Astrocyte (in vitro differentiated cells and primary cell): ENCODE measurements at regions not wholly inside any gene's neighbourhood (a gene's known extent, or its start where the extent isn't known, plus 50 kb on each side); places are given as distances from the start of the nearest gene placed in this dataset.

Experiments
- DNase-seq: peaks from one replicate; pipeline ENCODE4 v3.0.0-alpha.2; 2010; ENCODE audit warnings: low read depth
- FAIRE-seq: peaks from 2 replicates; lab custom pipeline; 2011; peaks lifted over from hg19 to GRCh38; lab: Jason Lieb, UNC
- H2AFZ ChIP-seq: 2 replicates; pipeline ENCODE4 v1.6.0; 2012; ENCODE audit warnings: low read depth, low read length, inconsistent platforms
- H3K27ac ChIP-seq: 2 replicates; pipeline ENCODE4 v1.5.1; 2011; ENCODE audit warnings: low read depth, low read length, inconsistent platforms
- H3K27me3 ChIP-seq: 2 replicates; pipeline ENCODE4 v1.6.0; 2011; ENCODE audit warnings: low read length, inconsistent platforms; ENCODE audit not compliant: insufficient read depth
- H3K36me3 ChIP-seq: 2 replicates; pipeline ENCODE4 v1.5.1; 2011; ENCODE audit warnings: low read length, inconsistent platforms; ENCODE audit not compliant: insufficient read depth
- H3K4me1 ChIP-seq: 2 replicates; pipeline ENCODE4 v1.5.1; 2011; ENCODE audit warnings: low read length, inconsistent platforms; ENCODE audit not compliant: insufficient read depth
- H3K4me2 ChIP-seq: 2 replicates; pipeline ENCODE4 v1.6.0; 2012; ENCODE audit warnings: low read length, inconsistent platforms
- H3K4me3 ChIP-seq: 2 replicates; pipeline ENCODE4 v1.5.1; 2011; ENCODE audit warnings: low read depth, mild to moderate bottlenecking, low read length, inconsistent platforms; ENCODE audit not compliant: insufficient read depth
- H3K79me2 ChIP-seq: 2 replicates; pipeline ENCODE4 v1.6.0; 2012; ENCODE audit warnings: mild to moderate bottlenecking, low read length, inconsistent platforms; ENCODE audit not compliant: insufficient read depth
- H3K9ac ChIP-seq: 2 replicates; pipeline ENCODE4 v1.6.0; 2012; ENCODE audit warnings: mild to moderate bottlenecking, low read length, inconsistent platforms
- H3K9me3 ChIP-seq: 2 replicates; pipeline ENCODE4 v1.5.1; 2012; ENCODE audit warnings: low read depth, mild to moderate bottlenecking, low read length, inconsistent platforms; ENCODE audit not compliant: insufficient read depth
- H4K20me1 ChIP-seq: 2 replicates; pipeline ENCODE4 v1.6.0; 2012; ENCODE audit warnings: low read length, inconsistent platforms; ENCODE audit not compliant: insufficient read depth
- H3K27ac Mint-ChIP-seq: one replicate; pipeline ENCODE4 v1.8.0; 2021; ENCODE audit warnings: mild to moderate bottlenecking, mixed read lengths; ENCODE audit not compliant: unreplicated experiment
- H3K27me3 Mint-ChIP-seq: one replicate; pipeline ENCODE4 v1.8.0; 2021; ENCODE audit warnings: low read depth, mixed read lengths; ENCODE audit not compliant: unreplicated experiment
- H3K36me3 Mint-ChIP-seq: one replicate; pipeline ENCODE4 v1.8.0; 2021; ENCODE audit warnings: low read depth, mixed read lengths; ENCODE audit not compliant: unreplicated experiment
- H3K4me1 Mint-ChIP-seq: one replicate; pipeline ENCODE4 v1.8.0; 2021; ENCODE audit warnings: low read depth, mixed read lengths; ENCODE audit not compliant: unreplicated experiment
- H3K4me3 Mint-ChIP-seq: one replicate; pipeline ENCODE4 v1.8.0; 2021; ENCODE audit warnings: mild to moderate bottlenecking, moderate library complexity, mixed read lengths; ENCODE audit not compliant: unreplicated experiment
- H3K9me3 Mint-ChIP-seq: one replicate; pipeline ENCODE4 v1.8.0; 2021; ENCODE audit warnings: mild to moderate bottlenecking, mixed read lengths; ENCODE audit not compliant: unreplicated experiment
- EZH2 ChIP-seq: IDR thresholded peaks from 2 replicates; pipeline ENCODE4 v1.6.1; 2012; ENCODE audit warnings: mild to moderate bottlenecking, low read length, inconsistent platforms; ENCODE audit not compliant: insufficient read depth
- TF ChIP-seq, protein P1 (sequence below): IDR thresholded peaks from 2 replicates; pipeline ENCODE4 v1.5.1; 2011; ENCODE audit warnings: low read depth, mild to moderate bottlenecking, inconsistent platforms, low read length, moderate library complexity; ENCODE audit not compliant: insufficient read depth

DNA sequence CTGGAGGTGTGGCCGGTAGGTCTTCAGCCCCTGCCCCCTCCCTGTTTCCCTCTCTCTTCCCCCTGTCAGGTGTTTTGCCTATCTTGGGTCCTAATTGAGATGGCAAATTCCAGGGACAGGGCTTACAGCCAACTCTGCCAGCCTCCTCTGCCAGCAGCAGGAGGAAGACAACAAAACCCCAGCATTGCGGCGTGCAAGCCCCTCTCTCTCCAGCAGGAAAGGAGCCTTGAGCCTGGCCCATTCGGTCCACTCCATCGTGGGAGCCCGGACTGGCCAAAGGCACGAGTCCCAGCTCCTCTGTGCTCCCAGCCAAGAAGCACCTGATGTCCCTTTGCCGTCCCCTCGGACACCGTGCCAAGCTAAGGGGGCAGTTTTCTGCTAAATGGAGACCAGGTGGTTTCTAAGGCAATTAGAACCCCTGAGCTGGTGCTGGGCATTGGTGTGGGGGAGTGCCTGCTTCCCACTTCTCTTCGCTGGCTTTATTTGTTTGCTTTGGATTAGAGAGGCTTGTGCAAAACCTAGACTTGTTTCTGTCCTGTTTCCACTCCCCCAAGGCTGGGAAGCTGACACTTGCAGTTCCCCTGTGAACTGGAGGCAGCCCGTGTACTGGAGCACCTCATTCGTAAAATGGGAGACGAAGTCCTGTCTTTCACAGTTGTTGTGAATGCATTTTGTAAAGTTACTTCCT lies 57.1 kb upstream of the LHX5 start:
- H3K27ac Mint-ChIP-seq, result no peak overlapping the region
- no peak for FAIRE-seq

DNA sequence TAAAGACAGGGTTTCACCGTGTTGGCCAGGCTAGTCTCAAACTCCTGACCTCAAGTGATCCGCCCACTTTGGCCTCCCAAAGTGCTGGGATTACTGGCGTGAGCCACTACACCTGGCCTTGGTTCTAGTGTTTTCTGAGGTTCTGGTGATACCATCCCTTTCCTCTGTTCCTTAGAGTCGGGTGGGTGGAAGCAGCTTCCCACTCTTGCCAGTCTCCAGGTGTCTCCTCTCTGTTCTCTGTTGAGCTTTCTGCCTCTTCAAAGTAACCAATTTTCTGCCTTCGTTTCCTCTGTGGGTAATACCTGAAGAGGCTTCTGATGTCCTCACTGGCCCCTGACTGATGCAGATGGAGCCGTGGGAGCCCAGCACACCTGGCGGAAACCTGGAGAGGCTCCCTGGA lies 53.4 kb upstream of the LHX5 start:
- Histone ChIP-seq H3K27ac (no peak overlapping the region), H3K4me1 (no peaks in the 10 kb centered on the region), H3K4me2 (no peak overlapping the region), H3K9ac (no peak overlapping the region), H3K4me3 (no peak overlapping the region), H3K27me3 (peaks cover 4% of the 10 kb centered on the region), H3K9me3 (no peaks in the 10 kb centered on the region), H4K20me1 (no peaks in the 10 kb centered on the region), H3K79me2 (no peaks in the 10 kb centered on the region), H3K36me3 (no peaks in the 10 kb centered on the region), H2AFZ (no peak overlapping the region)
- Mint-ChIP-seq H3K36me3 (no peaks in the 10 kb centered on the region), H3K27me3 (peaks cover 69% of the 10 kb centered on the region), H3K9me3 (no peaks in the 10 kb centered on the region), H3K4me1 (no peaks in the 10 kb centered on the region), H3K27ac (no peak overlapping the region), H3K4me3 (no peak overlapping the region)
- FAIRE-seq (no peak), DNase-seq (no peak)
- no peak for TF ChIP-seq EZH2
- TF ChIP-seq, protein P1, sequence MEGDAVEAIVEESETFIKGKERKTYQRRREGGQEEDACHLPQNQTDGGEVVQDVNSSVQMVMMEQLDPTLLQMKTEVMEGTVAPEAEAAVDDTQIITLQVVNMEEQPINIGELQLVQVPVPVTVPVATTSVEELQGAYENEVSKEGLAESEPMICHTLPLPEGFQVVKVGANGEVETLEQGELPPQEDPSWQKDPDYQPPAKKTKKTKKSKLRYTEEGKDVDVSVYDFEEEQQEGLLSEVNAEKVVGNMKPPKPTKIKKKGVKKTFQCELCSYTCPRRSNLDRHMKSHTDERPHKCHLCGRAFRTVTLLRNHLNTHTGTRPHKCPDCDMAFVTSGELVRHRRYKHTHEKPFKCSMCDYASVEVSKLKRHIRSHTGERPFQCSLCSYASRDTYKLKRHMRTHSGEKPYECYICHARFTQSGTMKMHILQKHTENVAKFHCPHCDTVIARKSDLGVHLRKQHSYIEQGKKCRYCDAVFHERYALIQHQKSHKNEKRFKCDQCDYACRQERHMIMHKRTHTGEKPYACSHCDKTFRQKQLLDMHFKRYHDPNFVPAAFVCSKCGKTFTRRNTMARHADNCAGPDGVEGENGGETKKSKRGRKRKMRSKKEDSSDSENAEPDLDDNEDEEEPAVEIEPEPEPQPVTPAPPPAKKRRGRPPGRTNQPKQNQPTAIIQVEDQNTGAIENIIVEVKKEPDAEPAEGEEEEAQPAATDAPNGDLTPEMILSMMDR, result no peak

More for the DNA sequence above, 57.1 kb upstream of the LHX5 start:
- Mint-ChIP-seq H3K9me3 (peaks cover 5% of the 10 kb centered on the region), H3K27me3 (peaks cover 66% of the 10 kb centered on the region), H3K36me3 (no peaks in the 10 kb centered on the region), H3K4me3 (no peak overlapping the region), H3K4me1 (no peaks in the 10 kb centered on the region)
- Histone ChIP-seq H3K27me3 (no peaks in the 10 kb centered on the region), H2AFZ (no peak overlapping the region), H4K20me1 (no peaks in the 10 kb centered on the region), H3K36me3 (no peaks in the 10 kb centered on the region), H3K9me3 (no peaks in the 10 kb centered on the region), H3K9ac (no peak overlapping the region), H3K4me3 (no peak overlapping the region), H3K4me2 (no peak overlapping the region), H3K79me2 (no peaks in the 10 kb centered on the region), H3K4me1 (no peaks in the 10 kb centered on the region), H3K27ac (no peak overlapping the region)
- no peak for DNase-seq
- TF ChIP-seq, protein P1, result no peak
- TF ChIP-seq EZH2, result no peak

DNA sequence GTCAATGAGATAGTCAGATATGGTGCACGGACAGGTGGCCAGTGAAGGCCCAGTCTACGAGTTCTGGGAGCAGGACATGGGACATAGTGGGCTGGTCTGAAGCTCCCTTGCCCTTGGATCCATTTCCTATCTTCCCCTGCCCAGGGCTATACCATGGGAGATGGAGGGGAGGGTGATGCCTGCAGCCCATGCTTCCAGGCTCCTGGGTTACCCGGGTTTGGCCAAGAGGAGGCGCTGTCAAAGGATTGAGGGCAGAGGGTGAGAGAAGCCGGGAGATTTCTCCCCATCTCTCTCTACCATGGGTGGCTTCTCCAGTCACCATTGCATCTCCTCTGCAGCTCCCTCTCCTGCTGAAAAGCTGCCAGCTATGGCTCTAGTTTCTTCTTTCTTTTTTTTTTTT lies 52.8 kb upstream of the LHX5 start:
- no peak overlapping the region for H3K27ac Mint-ChIP-seq
- Histone ChIP-seq H3K79me2 (no peaks in the 10 kb centered on the region), H2AFZ (no peak overlapping the region), H3K36me3 (no peaks in the 10 kb centered on the region), H3K4me1 (no peaks in the 10 kb centered on the region), H4K20me1 (no peaks in the 10 kb centered on the region), H3K9me3 (no peaks in the 10 kb centered on the region), H3K4me3 (no peak overlapping the region), H3K27me3 (peaks cover 4% of the 10 kb centered on the region), H3K9ac (no peak overlapping the region), H3K27ac (no peak overlapping the region), H3K4me2 (no peak overlapping the region)
- peaks cover 69% of the 10 kb centered on the region for H3K27me3 Mint-ChIP-seq
- FAIRE-seq (no peak), DNase-seq (no peak)
- no peaks in the 10 kb centered on the region for H3K9me3 Mint-ChIP-seq
- no peaks in the 10 kb centered on the region for H3K4me1 Mint-ChIP-seq
- no peak overlapping the region for H3K4me3 Mint-ChIP-seq
- H3K36me3 Mint-ChIP-seq, result no peaks in the 10 kb centered on the region
- no peak for TF ChIP-seq EZH2
- TF ChIP-seq, protein P1, result no peak
